HT1080 (cell line): ENCODE measurements at regions not wholly inside any gene's neighbourhood (a gene's known extent, or its start where the extent isn't known, plus 50 kb on each side); places are given as distances from the start of the nearest gene placed in this dataset.
"Not testable (repeated sequence)": the region's sequence is repeated elsewhere in the genome, so short reads cannot be mapped to it uniquely, and the experiment has no call there.

ENCODE experiments used
- DNase-seq: peaks from one replicate; pipeline ENCODE4 v3.0.0-alpha.2; 2015; ENCODE audit warnings: low read depth

- DNase-seq: no peak
These were observed 237.5 kb upstream of the RBBP8 start for GRCh38 chr18:22695674-22696073.

GRCh38 chr18:22697561-22697960 lies 235.6 kb upstream of the RBBP8 start:
- no peak for DNase-seq

GRCh38 chr18:22698711-22699110 lies 234.4 kb upstream of the RBBP8 start:
- no peak for DNase-seq

DNA sequence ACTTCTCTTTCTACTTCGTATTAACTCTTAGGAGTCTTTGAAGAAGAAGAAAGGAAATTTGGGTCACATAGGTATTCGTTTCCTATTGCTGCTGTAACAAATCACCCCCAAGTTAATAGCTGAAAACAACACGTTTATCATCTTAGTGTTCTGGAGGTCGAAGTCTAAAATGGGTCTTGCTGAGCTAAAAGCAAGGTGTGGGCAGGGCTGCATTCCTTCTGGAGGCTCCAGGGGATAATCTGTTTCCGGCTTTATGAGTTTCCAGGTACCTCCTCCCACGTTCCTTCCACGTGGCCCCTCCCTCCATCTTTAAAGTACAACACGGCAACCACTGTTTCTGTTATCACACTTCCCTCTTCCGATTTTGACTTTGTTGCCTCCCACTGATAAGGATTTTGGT lies 233.5 kb upstream of the RBBP8 start:
- DNase-seq: no peak

GRCh38 chr18:22700920-22701319 lies 232.2 kb upstream of the RBBP8 start:
- no peak for DNase-seq

- DNase-seq: no peak
These were observed 231.8 kb upstream of the RBBP8 start for GRCh38 chr18:22701326-22701725.

DNA sequence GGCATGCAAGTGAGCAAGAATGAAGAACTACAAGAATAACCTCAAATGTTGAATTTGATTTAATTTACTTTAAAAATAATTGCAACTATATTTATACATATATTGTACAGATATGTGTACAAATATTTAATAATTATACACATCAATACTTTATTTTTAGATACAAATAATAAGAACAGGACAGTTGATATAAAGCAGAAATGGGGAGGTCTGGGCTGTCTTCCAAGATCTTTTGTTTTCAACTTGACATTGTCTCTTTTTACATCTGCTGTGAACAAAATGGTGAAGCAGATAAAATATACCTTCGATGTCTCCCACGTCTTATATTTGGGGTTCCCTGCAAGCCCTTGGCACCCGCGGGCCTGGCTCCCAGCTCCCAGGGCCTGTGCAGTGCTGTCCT lies 231.3 kb upstream of the RBBP8 start:
- DNase-seq: no peak

- DNase-seq: no peak
These were observed 230.3 kb upstream of the RBBP8 start for GRCh38 chr18:22702806-22703205.

DNA sequence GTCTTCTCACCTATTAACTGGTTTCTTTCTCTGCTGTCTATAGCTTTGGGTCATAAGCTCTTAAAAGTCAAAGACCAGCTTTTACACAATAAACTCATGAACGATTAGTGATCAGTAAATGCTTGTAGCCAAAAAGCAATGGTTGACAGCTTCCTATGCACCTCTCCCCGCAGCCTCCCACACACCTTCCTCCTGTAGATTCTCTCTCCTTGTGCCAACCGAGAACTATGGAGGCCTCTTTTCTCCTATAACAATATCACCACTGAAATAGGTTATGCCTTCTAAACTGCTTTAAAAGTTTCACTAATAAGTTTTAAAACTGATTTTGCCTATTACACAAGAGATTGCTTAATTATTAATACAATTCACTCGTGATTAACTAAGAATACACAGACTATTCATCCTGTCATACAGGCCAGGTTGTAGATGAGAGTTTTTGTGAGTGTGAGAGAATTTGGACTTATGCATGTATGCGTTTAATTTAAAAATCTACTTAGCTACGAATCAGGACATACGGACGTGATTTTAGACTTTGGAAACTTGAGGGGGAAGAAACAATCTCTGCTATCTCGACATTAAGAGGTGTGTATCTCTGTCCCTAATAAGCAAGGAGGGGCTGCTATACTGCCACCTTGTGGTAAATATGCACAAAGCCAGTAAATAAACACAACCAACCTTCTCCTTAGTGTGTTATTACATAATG lies 229.1 kb upstream of the RBBP8 start:
- DNase-seq: peak; percentile 44

DNA sequence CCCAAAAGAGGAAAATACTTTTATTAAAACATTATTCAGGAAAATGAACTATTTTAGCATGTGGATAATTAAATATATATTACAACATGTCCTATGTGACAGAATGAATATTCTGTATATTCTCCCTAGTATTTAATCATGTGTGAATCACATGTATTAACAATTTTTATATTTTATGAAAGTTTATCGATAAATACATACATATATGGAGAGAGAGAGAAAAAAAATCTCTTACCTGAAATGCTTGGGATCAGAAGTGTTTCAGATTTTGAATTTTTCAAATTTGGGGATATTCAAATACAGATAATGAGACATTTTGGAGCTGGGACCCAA lies 228.6 kb upstream of the RBBP8 start:
- no peak for DNase-seq

GRCh38 chr18:22705328-22705727 lies 227.8 kb upstream of the RBBP8 start:
- DNase-seq: peak; percentile 76

GRCh38 chr18:22706025-22706424 lies 227.1 kb upstream of the RBBP8 start:
- not testable (repeated sequence) for DNase-seq

DNA sequence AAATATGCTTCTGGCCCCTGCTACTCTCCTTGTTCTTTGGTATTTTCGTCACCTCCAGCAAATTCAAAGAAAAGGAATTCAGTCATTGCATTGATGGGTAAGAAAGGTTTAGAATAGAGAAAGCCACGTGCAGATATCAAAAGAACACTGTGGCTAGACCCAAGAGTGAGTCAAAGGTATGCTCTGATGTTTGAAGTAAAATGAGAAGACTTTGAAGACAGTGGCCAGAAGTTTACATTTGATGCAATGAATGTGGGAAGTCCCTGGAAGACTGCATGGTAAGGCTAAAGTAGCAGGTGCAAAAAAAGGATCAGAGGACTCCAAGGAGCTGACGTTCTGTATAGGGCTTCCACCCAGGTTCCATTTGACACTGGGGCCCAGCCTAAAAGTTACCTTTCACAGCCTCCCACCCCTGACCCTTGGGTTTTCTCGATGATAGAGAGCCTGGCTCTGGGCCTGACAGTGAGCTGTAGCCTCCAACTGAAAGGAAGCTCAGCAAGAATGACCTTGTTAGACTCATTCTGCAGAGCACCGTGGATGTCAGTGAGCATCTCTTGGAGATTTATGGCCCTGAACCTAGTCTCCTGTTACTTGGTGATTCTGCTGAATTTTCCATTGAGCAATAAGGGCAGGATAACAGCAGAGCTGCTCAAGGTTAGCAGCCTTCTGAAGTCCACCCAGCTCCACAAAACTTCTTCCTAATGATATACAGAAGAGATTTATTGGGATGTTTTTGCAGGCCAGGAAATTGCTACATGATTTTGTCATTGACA lies 223.7 kb upstream of the RBBP8 start:
- no peak for DNase-seq

GRCh38 chr18:22710673-22711191 lies 222.4 kb upstream of the RBBP8 start:
- no peak for DNase-seq

GRCh38 chr18:22711192-22711685 lies 221.9 kb upstream of the RBBP8 start:
- DNase-seq: peak; percentile 69

- DNase-seq: no peak
These were observed 219.6 kb upstream of the RBBP8 start for GRCh38 chr18:22713511-22713910.

GRCh38 chr18:22717536-22717935 lies 215.6 kb upstream of the RBBP8 start:
- not testable (repeated sequence) for DNase-seq

GRCh38 chr18:22723221-22723620 lies 209.9 kb upstream of the RBBP8 start:
- no peak for DNase-seq

- DNase-seq: no peak
These were observed 209.4 kb upstream of the RBBP8 start for GRCh38 chr18:22723773-22724172.

GRCh38 chr18:22726469-22726868 lies 206.7 kb upstream of the RBBP8 start:
- no peak for DNase-seq

GRCh38 chr18:22728016-22728415 lies 205.1 kb upstream of the RBBP8 start:
- no peak for DNase-seq

GRCh38 chr18:22728481-22729105 lies 204.5 kb upstream of the RBBP8 start:
- DNase-seq: no peak
